ENCODE measurements at regions not wholly inside any gene's neighbourhood (a gene's known extent, or its start where the extent isn't known, plus 50 kb on each side); places are given as distances from the start of the nearest gene placed in this dataset.

DNA sequence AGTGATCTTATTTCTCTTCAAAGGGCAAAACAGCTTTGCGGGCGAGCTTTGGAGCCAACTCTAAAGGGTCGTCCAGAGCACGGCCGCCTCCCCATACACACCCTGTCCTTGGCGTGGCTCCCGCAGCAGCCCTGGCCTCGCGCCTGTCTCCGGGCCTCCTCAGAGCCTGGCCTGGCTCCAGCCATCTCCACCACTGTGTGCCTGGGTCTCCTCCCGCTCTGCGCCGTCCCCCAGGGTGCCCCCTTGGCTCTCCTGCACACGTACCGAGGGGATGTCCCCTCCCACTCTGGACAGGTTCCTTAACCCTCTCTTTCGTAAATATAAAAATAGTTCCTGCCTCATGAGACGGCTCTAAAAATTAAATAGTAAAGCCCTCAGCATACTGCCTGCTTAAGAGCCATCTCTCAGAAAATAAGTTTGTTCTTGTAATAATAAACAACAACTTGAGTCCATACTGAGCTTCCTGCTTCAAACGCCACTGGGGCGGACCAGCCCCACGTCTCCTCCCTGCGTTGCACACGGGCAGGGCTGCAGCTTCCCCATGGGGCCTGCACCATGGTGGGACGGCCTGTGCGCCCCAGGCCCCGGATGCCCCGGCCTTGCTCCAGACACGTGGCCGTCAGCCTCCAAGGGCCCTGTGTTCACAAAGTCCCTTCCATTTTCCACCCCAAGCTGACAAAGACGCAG, 226.2 kb downstream of the TTLL2 start:
- DNase-seq (ENCODE audit: low read depth) (no peak), FAIRE-seq (no peak)
- H3K27me3 ChIP-seq (ENCODE audit: control insufficient read depth, insufficient read depth, low read length) = no peaks in the 10 kb centered on the region
- no peak overlapping the region for H3K4me3 ChIP-seq (ENCODE audit: low read depth, low read length)
- TF ChIP-seq, protein P1, sequence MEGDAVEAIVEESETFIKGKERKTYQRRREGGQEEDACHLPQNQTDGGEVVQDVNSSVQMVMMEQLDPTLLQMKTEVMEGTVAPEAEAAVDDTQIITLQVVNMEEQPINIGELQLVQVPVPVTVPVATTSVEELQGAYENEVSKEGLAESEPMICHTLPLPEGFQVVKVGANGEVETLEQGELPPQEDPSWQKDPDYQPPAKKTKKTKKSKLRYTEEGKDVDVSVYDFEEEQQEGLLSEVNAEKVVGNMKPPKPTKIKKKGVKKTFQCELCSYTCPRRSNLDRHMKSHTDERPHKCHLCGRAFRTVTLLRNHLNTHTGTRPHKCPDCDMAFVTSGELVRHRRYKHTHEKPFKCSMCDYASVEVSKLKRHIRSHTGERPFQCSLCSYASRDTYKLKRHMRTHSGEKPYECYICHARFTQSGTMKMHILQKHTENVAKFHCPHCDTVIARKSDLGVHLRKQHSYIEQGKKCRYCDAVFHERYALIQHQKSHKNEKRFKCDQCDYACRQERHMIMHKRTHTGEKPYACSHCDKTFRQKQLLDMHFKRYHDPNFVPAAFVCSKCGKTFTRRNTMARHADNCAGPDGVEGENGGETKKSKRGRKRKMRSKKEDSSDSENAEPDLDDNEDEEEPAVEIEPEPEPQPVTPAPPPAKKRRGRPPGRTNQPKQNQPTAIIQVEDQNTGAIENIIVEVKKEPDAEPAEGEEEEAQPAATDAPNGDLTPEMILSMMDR (IDR thresholded peaks at IDR 0.05; ENCODE audit: insufficient read depth, low read length, severe bottlenecking) = no peak
- no peaks in the 10 kb centered on the region for H3K36me3 ChIP-seq (ENCODE audit: control insufficient read depth, insufficient read depth, low read length)

DNA sequence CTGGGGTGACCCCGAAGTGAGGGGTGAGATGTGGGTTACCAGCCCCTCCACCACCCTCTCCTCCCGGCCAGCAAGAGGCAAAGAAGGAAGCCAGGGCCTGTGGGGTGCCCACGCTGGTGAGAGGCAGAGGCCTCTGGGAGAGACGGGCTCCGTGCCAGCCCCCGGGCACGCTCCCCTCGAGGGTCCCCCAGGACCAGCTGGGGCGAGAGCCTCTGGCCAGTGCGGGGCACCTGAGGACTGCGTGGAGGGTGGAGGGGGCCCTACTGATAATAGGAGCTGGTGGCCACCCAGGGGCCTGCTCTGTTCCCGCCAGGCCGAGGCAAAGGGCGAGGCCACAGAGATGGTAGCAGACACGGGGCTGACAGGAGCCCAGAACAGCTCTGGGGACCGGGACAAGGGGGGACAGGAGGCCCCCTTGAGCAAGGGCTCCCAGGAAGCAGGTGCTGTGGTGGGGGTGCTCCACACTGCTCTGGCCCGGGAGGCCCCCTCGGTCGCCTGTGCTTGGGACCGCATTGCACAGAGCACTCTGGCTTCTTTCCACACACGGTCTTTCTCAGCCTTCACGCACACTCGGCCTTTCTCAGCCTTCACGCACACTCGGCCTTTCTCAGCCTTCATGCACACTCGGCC, 226.9 kb downstream of the TTLL2 start:
- DNase-seq (ENCODE audit: low read depth) = no peak
- Histone ChIP-seq H3K27me3 (ENCODE audit: control insufficient read depth, insufficient read depth, low read length) (no peaks in the 10 kb centered on the region), H3K4me3 (ENCODE audit: low read depth, low read length) (no peak overlapping the region), H3K36me3 (ENCODE audit: control insufficient read depth, insufficient read depth, low read length) (no peaks in the 10 kb centered on the region)
- TF ChIP-seq, protein P1 (IDR thresholded peaks at IDR 0.05; ENCODE audit: insufficient read depth, low read length, severe bottlenecking) = no peak
- FAIRE-seq = no peak

DNA sequence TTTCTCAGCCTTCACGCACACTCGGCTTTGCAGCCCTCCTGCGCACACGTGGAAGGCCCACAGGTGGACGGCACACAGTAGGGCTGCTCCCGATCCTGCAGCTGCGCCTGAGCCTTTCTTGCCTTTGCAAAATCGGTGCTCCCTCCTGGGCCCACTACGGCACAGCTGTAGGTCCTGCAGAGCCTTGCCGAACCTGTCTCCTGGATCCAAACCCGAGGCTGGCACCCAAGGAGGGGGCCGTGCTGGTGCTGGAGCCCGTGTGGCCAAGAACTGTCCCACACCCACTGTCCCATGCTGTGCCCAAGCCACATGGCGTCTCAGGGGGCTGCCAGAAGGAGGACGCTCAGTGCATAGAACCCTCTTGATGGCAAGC, 227.4 kb downstream of the TTLL2 start:
- no peaks in the 10 kb centered on the region for H3K27me3 ChIP-seq (ENCODE audit: control insufficient read depth, insufficient read depth, low read length)
- H3K36me3 ChIP-seq (ENCODE audit: control insufficient read depth, insufficient read depth, low read length) = no peaks in the 10 kb centered on the region
- DNase-seq (ENCODE audit: low read depth) = no peak
- no peak for FAIRE-seq
- TF ChIP-seq, protein P1 (IDR thresholded peaks at IDR 0.05; ENCODE audit: insufficient read depth, low read length, severe bottlenecking) = no peak
- no peak overlapping the region for H3K4me3 ChIP-seq (ENCODE audit: low read depth, low read length)

DNA sequence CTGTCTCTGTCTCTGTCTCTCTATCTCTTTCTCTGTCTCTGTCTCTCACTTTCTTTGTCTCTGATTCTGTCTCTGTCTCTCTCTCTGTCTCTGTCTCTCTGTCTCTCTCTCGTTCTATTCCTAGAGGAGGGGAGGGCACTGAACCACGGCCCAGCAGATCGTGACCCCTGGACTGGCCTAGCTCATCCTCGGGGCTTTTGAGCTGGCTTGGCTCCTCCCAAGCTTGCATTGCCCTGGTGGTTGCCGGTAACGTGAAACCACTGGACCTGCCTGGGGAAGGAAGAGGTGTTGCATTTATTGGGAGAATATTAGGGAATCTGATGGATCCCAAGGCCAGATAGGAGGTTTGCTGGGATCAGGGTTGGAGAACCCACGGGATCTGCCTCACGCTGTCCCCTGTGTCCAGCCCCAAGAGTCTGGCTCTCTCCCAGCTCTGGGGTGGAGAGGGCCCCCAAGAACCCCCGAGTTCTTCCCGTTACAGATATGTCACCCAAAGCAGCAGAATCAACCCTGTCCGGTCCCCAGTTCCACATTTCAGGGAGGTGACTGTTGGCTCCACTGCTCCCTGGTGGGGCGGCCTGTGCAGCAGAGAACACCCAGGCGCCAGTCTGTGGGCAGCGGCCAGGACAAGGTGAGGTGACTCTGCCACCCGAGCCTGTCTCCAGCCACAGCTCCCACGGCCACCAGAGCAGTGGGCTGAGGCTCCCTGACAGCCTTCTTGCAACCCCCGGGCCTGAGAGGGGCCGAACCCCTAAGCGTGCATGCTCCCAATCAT, 228.3 kb downstream of the TTLL2 start:
- FAIRE-seq (no peak), DNase-seq (ENCODE audit: low read depth) (no peak)
- no peaks in the 10 kb centered on the region for H3K27me3 ChIP-seq (ENCODE audit: control insufficient read depth, insufficient read depth, low read length)
- TF ChIP-seq, protein P1 (IDR thresholded peaks at IDR 0.05; ENCODE audit: insufficient read depth, low read length, severe bottlenecking) = no peak
- no peak overlapping the region for H3K4me3 ChIP-seq (ENCODE audit: low read depth, low read length)
- H3K36me3 ChIP-seq (ENCODE audit: control insufficient read depth, insufficient read depth, low read length) = no peaks in the 10 kb centered on the region

DNA sequence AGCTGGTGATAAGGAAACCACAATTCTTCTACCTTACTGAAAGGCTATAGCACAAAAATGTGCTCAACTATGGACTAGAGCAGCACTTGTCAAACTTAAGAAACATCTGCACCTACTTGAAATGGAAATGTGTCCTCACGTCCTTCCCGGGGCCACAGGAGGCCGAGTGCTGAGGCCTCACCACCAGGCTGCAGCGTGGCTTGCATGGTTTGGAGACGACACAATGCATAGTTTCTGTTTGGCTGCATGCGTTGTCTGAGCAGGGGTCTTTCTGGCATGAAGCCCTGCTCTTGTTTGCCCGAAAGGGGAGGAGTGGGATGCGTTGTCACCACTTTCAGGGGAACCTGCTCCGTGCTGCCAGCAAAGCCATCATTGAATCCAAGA, 228.8 kb downstream of the TTLL2 start:
- Histone ChIP-seq H3K36me3 (ENCODE audit: control insufficient read depth, insufficient read depth, low read length) (no peaks in the 10 kb centered on the region), H3K4me3 (ENCODE audit: low read depth, low read length) (no peak overlapping the region), H3K27me3 (ENCODE audit: control insufficient read depth, insufficient read depth, low read length) (no peaks in the 10 kb centered on the region)
- TF ChIP-seq, protein P1 (IDR thresholded peaks at IDR 0.05; ENCODE audit: insufficient read depth, low read length, severe bottlenecking) = no peak
- FAIRE-seq = no peak
- no peak for DNase-seq (ENCODE audit: low read depth)

Data from bronchial epithelial cell (primary cell).